Adipocyte (in vitro differentiated cells): ENCODE measurements at regions not wholly inside any gene's neighbourhood (a gene's known extent, or its start where the extent isn't known, plus 50 kb on each side); places are given as distances from the start of the nearest gene placed in this dataset.

ENCODE experiments used
- DNase-seq: peaks from one replicate; pipeline ENCODE4 v3.0.0-alpha.2; 2015; ENCODE audit warnings: low read depth
- H3K27me3 ChIP-seq: replicated peaks from 2 replicates; pipeline ENCODE4 v1.7.0; 2013; ENCODE audit warnings: mild to moderate bottlenecking, low read length, moderate library complexity; ENCODE audit not compliant: control insufficient read depth, insufficient read depth
- H3K36me3 ChIP-seq: 2 replicates; pipeline ENCODE4 v1.7.0; 2013; ENCODE audit warnings: low read length, mild to moderate bottlenecking, moderate library complexity; ENCODE audit not compliant: control insufficient read depth, insufficient read depth, severe bottlenecking
- H3K4me1 ChIP-seq: 2 replicates; pipeline ENCODE4 v1.7.0; 2013; ENCODE audit warnings: mild to moderate bottlenecking, low read length, moderate library complexity; ENCODE audit not compliant: control insufficient read depth, insufficient read depth
- H3K4me3 ChIP-seq: 2 replicates; pipeline ENCODE4 v1.7.0; 2013; ENCODE audit warnings: mild to moderate bottlenecking, low read length, moderate library complexity
- H3K9ac ChIP-seq: 2 replicates; pipeline ENCODE4 v1.7.0; 2013; ENCODE audit warnings: mild to moderate bottlenecking, low read length, moderate library complexity
- H3K9me3 ChIP-seq: 2 replicates; pipeline ENCODE4 v1.7.0; 2013; ENCODE audit warnings: mild to moderate bottlenecking, low read length, moderate library complexity; ENCODE audit not compliant: control insufficient read depth

- no peak overlapping the region for H3K4me3 ChIP-seq
- H3K9ac ChIP-seq: no peak overlapping the region
- no peaks in the 10 kb centered on the region for H3K9me3 ChIP-seq
- H3K27me3 ChIP-seq: no peaks in the 10 kb centered on the region
- no peaks in the 10 kb centered on the region for H3K36me3 ChIP-seq
- no peak for DNase-seq
- H3K4me1 ChIP-seq: no peaks in the 10 kb centered on the region
These were observed 194.4 kb downstream of the IZUMO3 start for GRCh38 chr9:24351258-24351657.

GRCh38 chr9:24342457-24342856 lies 203.2 kb downstream of the IZUMO3 start:
- Histone ChIP-seq H3K4me3 (no peak overlapping the region), H3K4me1 (no peaks in the 10 kb centered on the region), H3K9me3 (peaks cover 5% of the 10 kb centered on the region), H3K36me3 (no peaks in the 10 kb centered on the region), H3K27me3 (no peaks in the 10 kb centered on the region), H3K9ac (no peak overlapping the region)
- DNase-seq: no peak

GRCh38 chr9:24333629-24334028 lies 212.1 kb downstream of the IZUMO3 start:
- Histone ChIP-seq H3K27me3 (no peaks in the 10 kb centered on the region), H3K9me3 (no peaks in the 10 kb centered on the region), H3K9ac (no peak overlapping the region), H3K4me3 (no peak overlapping the region), H3K36me3 (no peaks in the 10 kb centered on the region), H3K4me1 (no peaks in the 10 kb centered on the region)
- no peak for DNase-seq

- no peak for DNase-seq
- no peak overlapping the region for H3K9ac ChIP-seq
- H3K4me3 ChIP-seq: no peak overlapping the region
- H3K9me3 ChIP-seq: peaks cover 15% of the 10 kb centered on the region
- no peaks in the 10 kb centered on the region for H3K27me3 ChIP-seq
- no peaks in the 10 kb centered on the region for H3K4me1 ChIP-seq
- no peaks in the 10 kb centered on the region for H3K36me3 ChIP-seq
These were observed 246.8 kb downstream of the IZUMO3 start for GRCh38 chr9:24298912-24299311.

- no peaks in the 10 kb centered on the region for H3K4me1 ChIP-seq
- H3K9me3 ChIP-seq: peaks cover 8% of the 10 kb centered on the region
- H3K27me3 ChIP-seq: no peaks in the 10 kb centered on the region
- DNase-seq: no peak
- no peak overlapping the region for H3K9ac ChIP-seq
- H3K36me3 ChIP-seq: no peaks in the 10 kb centered on the region
- H3K4me3 ChIP-seq: no peak overlapping the region
These were observed 247.8 kb downstream of the IZUMO3 start for GRCh38 chr9:24297931-24298330.

DNA sequence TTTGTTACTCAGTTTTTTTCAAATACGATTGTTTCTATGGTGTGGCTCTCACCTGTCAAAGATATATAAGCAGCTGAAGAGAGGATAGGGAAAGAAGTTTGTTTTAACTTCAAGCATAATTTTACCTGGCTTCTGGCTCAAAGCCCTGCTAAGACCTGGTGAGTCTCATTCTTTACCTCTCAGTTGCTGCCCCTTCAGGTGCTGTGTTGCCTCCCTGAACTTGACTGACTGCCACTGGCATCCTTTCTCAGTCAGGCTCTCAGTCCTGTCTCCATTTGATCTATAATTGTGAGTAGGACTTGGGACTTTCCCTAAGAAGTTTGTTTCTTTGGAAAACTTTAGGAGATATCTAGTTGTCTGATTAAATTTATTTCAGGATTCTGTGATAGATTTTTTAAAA lies 249.6 kb downstream of the IZUMO3 start:
- H3K27me3 ChIP-seq: no peaks in the 10 kb centered on the region
- no peak overlapping the region for H3K9ac ChIP-seq
- no peaks in the 10 kb centered on the region for H3K4me1 ChIP-seq
- peaks cover 6% of the 10 kb centered on the region for H3K9me3 ChIP-seq
- no peaks in the 10 kb centered on the region for H3K36me3 ChIP-seq
- no peak overlapping the region for H3K4me3 ChIP-seq
- DNase-seq: no peak

GRCh38 chr9:24293386-24293785 lies 252.3 kb downstream of the IZUMO3 start:
- DNase-seq: no peak
- H3K4me3 ChIP-seq: no peak overlapping the region
- no peaks in the 10 kb centered on the region for H3K36me3 ChIP-seq
- no peaks in the 10 kb centered on the region for H3K27me3 ChIP-seq
- no peak overlapping the region for H3K9ac ChIP-seq
- peaks cover 6% of the 10 kb centered on the region for H3K9me3 ChIP-seq
- H3K4me1 ChIP-seq: no peaks in the 10 kb centered on the region

DNA sequence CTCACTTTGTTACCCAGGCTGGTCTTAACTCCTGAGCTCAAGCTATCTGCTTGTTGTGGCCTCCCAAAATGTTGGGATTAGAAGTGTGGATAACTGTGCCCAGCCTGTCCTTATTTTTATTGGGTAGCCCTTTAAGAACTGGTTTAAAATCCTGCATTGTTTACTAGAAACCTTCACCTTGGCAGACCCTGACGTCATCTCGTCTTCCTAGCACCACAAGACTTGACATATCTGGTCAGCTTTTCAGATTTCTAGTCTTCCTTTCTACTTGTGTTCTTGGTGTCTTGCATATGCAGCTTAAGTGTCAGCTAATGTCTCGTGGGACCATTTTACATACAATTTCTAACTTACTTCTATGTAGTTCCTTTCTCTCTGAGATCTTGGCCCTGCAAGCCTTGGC lies 258.9 kb downstream of the IZUMO3 start:
- H3K36me3 ChIP-seq: no peaks in the 10 kb centered on the region
- DNase-seq: no peak
- no peaks in the 10 kb centered on the region for H3K4me1 ChIP-seq
- H3K9me3 ChIP-seq: no peaks in the 10 kb centered on the region
- no peaks in the 10 kb centered on the region for H3K27me3 ChIP-seq
- H3K4me3 ChIP-seq: no peak overlapping the region
- no peak overlapping the region for H3K9ac ChIP-seq

DNA sequence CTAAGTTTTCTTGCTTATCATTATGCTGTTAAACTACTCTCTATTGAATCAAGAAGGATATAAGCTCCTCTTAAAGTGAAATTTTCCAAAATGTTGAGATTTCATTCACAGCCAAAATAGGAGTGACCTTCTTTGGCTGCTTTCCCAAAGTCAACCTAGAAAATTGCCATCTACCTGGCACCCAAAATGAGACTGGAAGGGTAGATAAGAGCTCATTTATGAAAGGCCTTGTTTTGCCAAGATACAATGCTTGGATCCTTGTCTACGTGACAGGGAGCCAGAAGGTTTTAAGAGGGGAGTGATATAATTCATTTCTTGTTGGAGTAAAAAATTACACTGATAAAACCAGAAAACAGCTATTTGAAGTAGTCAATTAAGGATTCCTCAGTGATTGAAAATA lies 287.1 kb downstream of the IZUMO3 start:
- Histone ChIP-seq H3K4me1 (no peaks in the 10 kb centered on the region), H3K27me3 (no peaks in the 10 kb centered on the region), H3K9me3 (no peaks in the 10 kb centered on the region), H3K4me3 (no peak overlapping the region), H3K9ac (no peak overlapping the region), H3K36me3 (no peaks in the 10 kb centered on the region)
- DNase-seq: no peak

DNA sequence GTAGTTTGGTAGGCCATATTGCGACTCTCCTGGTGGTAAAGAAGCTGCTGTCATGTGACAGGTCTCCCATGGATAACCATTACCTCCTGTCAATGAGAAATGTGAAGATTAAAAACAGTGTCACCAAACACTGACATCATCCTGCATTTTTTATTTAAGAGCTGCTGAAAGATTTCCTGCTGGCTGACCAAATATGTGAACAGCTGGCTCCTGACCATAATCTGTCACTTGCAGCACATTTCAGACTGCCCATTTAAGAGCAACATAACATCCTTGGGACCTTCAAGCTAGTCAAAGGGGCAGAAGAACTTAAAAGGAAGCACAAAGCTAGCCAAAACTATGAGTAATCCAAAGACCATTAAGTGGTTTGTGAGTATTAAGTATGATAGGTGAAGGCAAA lies 288.0 kb downstream of the IZUMO3 start:
- H3K9ac ChIP-seq: no peak overlapping the region
- no peak for DNase-seq

GRCh38 chr9:24245988-24246387 lies 299.7 kb downstream of the IZUMO3 start:
- Histone ChIP-seq H3K4me1 (no peaks in the 10 kb centered on the region), H3K27me3 (no peaks in the 10 kb centered on the region), H3K9ac (no peak overlapping the region), H3K4me3 (no peak overlapping the region), H3K9me3 (peaks cover 4% of the 10 kb centered on the region), H3K36me3 (no peaks in the 10 kb centered on the region)
- DNase-seq: peak; percentile 49

More for the DNA sequence above, 288.0 kb downstream of the IZUMO3 start:
- Histone ChIP-seq H3K9me3 (peaks cover under 1% of the 10 kb centered on the region), H3K36me3 (no peaks in the 10 kb centered on the region), H3K27me3 (no peaks in the 10 kb centered on the region), H3K4me1 (no peaks in the 10 kb centered on the region), H3K4me3 (no peak overlapping the region)

GRCh38 chr9:24242576-24242975 lies 303.1 kb downstream of the IZUMO3 start:
- no peaks in the 10 kb centered on the region for H3K4me1 ChIP-seq
- H3K4me3 ChIP-seq: no peak overlapping the region
- H3K9me3 ChIP-seq: no peaks in the 10 kb centered on the region
- H3K9ac ChIP-seq: no peak overlapping the region
- H3K36me3 ChIP-seq: no peaks in the 10 kb centered on the region
- no peak for DNase-seq
- H3K27me3 ChIP-seq: no peaks in the 10 kb centered on the region
